Epithelial cell of esophagus (primary cell): ENCODE measurements at regions not wholly inside any gene's neighbourhood (a gene's known extent, or its start where the extent isn't known, plus 50 kb on each side); places are given as distances from the start of the nearest gene placed in this dataset.

Source experiments
- DNase-seq: peaks from one replicate; pipeline ENCODE4 v3.0.0; 2010; ENCODE audit warnings: low read depth
- H3K4me3 ChIP-seq: 2 replicates; pipeline ENCODE4 v1.5.1; 2011; ENCODE audit warnings: mild to moderate bottlenecking, low read length, control low read depth
- CTCF ChIP-seq: IDR thresholded peaks from 2 replicates; pipeline ENCODE4 v1.5.1; 2011; ENCODE audit warnings: low read depth, mild to moderate bottlenecking, low read length, control low read depth, inconsistent platforms; ENCODE audit not compliant: insufficient read depth; ENCODE audit errors: missing control alignments

GRCh38 chr3:15151166-15151565 is 52.2 kb upstream of the RBSN start:
- TF ChIP-seq CTCF, result no peak
- H3K4me3 ChIP-seq, result no peak overlapping the region
- peak; percentile 52 for DNase-seq

GRCh38 chr3:15152184-15152583 is 53.2 kb upstream of the RBSN start:
- TF ChIP-seq CTCF, result no peak
- no peak overlapping the region for H3K4me3 ChIP-seq
- DNase-seq, result no peak

GRCh38 chr3:15153103-15153502 is 52.9 kb upstream of the CAPN7 start:
- TF ChIP-seq CTCF, result no peak
- H3K4me3 ChIP-seq, result no peak overlapping the region
- DNase-seq, result no peak

- TF ChIP-seq CTCF, result no peak
- H3K4me3 ChIP-seq, result no peak overlapping the region
- no peak for DNase-seq
Measured at GRCh38 chr3:15154326-15154725, 51.7 kb upstream of the CAPN7 start.

GRCh38 chr3:15155840-15156360 is 50.1 kb upstream of the CAPN7 start:
- DNase-seq, result no peak
- H3K4me3 ChIP-seq, result no peak overlapping the region

More at GRCh38 chr3:15155840-15156360, 50.1 kb upstream of the CAPN7 start:
- TF ChIP-seq CTCF, result no peak
